Pulmonary artery endothelial cell (primary cell): ENCODE measurements at regions not wholly inside any gene's neighbourhood (a gene's known extent, or its start where the extent isn't known, plus 50 kb on each side); places are given as distances from the start of the nearest gene placed in this dataset.

ENCODE experiments used
- DNase-seq: peaks from one replicate; pipeline ENCODE4 v3.0.0-alpha.2; 2011; ENCODE audit warnings: low read depth, low spot score

- no peak for DNase-seq
Observed at GRCh38 chr22:49072996-49073645, 754.6 kb downstream of the BRD1 start.

GRCh38 chr22:49070501-49070900, 757.2 kb downstream of the BRD1 start:
- DNase-seq = no peak

- DNase-seq = no peak
Observed at GRCh38 chr22:49068861-49069500, 758.7 kb downstream of the BRD1 start.

- no peak for DNase-seq
Observed at GRCh38 chr22:49067504-49067903, 760.2 kb downstream of the BRD1 start.

DNA sequence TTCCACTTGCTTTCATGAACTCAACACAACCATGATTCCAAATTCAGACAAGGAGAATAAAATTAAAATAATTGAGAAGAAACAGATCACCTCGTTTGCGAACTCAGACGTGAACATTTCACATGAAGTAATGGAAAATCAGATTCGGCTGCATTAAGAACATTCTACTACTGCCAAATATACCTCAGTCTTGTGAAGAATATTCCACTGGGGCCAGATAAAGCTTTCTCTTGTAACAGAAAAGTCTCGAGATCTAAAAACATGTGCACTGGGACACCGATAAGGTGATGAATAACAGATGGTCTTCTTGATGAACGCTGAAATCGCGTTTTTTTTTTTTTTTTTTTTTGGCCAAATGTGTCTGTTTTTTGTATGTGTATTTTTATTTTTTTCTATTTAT, 761.1 kb downstream of the BRD1 start:
- DNase-seq = no peak

DNA sequence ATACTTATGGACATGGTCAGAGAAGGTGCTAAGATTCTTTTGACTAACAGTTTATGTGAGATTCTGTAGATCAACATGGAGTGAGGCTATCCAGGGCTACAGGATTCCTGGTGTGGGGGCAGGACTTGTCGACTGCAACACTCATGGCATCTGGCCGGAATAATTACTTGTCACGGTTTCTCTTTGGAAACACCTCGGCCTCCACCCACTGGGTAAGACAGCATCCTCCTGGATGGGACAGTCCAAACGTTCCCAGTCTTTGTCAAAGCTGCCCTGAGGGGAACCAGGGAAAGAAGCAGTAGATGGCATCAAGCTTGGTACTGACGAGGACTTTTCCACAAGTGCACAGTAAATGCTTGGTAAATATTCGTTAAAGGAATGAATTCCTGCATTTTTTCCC, 762.8 kb downstream of the BRD1 start:
- DNase-seq = no peak

- DNase-seq = no peak
Observed at GRCh38 chr22:49063545-49063890, 764.2 kb downstream of the BRD1 start.

DNA sequence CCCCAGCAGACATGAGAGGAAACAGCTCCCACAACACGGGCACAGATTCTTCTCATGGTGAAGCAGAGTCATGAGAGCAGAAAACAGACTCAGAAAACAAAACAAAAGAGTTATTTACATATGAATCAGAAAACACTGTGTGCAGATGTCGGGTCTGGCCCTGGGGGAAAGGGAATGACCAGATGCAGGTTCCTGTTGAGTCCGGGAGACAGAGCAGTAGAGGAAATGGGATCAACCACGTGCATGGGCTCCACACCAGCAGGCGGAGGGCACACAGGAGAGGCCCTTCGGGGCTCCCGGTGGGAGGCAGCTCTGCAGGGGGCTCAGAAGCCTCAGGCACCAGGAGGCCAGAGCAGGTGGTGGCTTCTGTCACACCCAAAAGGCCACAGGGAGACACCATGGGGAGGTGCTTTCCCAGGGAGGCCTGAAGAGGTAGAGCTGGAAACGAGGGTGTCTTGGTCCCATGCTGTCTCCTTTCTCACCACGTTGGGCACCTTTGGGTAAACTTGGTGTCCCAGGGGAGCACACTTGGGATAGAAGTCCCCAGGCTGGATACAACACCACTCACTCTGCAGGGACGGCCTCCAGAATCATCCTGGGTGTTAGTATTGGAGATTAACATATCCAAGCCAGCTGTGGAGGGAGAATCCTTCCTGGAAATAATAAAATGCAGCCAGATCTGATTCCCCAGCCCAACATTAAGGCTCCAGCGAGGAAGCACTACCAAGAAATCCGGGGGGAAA, 764.7 kb downstream of the BRD1 start:
- no peak for DNase-seq

GRCh38 chr22:49062155-49062801, 765.4 kb downstream of the BRD1 start:
- DNase-seq = no peak

DNA sequence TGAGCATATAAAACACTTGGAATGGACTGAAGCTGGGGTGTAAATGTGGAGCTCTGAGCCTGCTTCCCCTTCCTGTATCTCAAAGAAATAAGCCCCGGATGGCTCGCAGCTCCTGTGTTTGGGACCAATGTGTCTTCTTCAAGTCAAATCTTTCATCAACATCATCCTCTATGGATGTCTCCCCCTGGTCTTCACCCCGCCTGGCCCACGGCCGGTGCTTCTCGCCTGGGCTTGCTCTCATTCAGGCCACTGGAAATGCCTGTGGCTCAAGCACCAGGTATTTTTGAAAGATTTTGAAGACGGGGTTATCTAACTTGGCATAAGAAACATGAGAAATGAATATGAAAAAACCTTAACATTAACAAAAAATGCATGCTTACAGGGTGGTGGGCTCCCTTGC, 769.8 kb downstream of the BRD1 start:
- no peak for DNase-seq

DNA sequence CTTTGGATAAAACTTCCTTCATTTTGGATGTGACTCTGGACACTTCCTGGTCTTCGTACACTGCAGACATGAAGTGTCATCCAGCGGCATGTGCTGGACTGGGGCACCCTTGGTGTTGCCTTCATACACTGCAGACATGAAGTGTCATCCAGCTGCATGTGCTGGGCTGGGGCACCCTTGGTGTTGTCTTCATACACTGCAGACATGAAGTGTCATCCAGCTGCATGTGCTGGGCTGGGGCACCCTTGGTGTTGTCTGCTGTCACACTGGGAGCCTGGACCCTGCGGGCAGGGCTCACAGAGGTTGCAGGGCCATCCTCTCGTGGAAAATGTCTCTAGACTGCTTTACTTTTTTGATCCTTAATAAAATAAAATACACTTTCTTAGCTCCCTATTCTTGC, 771.4 kb downstream of the BRD1 start:
- no peak for DNase-seq

DNA sequence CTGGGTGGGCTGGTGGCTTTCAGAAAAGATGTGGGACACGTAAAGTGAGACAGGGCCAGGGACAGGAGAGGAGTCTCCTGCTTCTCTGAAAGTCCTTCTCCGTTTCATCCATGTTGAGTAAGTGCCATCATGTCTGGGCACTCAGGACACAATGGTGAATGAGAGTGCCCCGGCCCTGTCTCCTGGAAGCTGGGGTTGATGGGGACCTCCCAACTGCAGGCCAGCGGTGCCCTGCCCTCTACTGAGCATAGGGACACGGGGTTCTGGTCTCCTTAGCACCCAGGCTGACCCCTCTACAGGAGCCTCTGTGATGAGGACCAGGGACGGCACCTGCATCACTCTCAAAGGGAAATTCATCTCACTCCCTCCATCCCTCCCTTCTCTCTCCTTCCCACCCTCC, 772.3 kb downstream of the BRD1 start:
- DNase-seq = no peak

GRCh38 chr22:49053578-49053977, 774.1 kb downstream of the BRD1 start:
- no peak for DNase-seq

DNA sequence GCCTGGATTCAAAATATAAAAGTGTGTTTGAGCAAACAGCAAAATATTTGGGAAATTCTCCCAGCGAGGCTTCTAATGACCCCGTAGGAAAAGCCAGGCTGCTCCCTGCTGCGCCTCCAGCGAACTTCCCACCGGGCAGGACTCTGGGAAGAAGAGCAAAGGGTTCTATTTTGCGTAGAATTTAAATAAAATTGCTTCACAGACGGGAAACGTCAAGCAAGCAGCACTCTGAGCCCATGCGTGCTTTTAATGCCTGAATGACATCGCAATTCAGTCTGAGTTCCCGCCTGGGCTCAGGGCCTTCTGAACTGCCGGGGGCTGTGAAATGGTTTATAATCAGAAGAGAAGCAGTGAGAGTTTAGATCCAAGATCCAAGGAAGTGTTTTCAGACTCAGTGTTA, 775.1 kb downstream of the BRD1 start:
- no peak for DNase-seq

- no peak for DNase-seq
Observed at GRCh38 chr22:49052023-49052538, 775.6 kb downstream of the BRD1 start.

DNA sequence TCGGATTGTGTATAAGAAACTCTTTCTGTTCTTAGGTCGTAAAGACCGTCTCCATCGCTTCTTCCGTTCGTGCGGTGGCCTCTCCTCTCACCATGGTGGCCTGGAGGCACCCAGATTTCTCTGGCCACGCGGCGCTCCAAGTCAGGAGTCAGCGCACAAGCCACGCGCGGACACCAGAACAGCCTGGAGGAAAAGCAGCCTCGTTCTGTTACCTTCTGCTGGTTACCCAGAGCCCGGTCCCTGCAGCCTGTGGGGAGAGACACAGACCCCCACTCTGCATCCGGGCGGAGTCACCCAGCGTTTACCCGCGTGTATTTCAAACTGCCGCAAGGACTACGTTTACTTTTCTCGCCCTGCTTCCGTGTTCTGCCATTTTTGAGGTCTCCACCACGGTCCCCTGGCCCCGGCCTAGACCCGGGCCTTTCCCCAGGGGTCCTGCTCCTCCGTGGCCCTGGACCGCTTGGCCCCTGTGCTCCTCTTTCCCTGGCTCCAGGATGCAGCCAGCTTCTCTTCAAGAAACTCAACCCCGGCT, 776.1 kb downstream of the BRD1 start:
- DNase-seq = no peak

DNA sequence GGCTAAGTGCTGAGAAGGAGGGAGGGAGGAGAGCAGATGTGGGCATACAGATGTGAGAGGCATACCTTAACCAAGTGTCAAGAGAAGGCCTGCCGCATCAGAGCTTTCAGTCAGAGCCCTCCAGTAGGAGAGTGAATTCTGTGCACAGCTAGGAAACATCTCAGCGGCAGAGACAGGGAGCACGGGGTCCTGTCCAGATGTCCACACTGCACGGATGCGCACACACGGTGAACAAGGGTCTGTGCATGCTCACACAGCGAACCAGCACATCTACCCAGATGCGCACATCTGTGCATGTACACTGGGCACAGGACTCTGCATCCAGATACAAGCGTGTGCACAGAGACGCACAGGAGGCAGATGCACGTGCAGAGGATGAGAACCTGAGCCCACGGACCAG, 778.0 kb downstream of the BRD1 start:
- no peak for DNase-seq

- no peak for DNase-seq
Observed at GRCh38 chr22:49048591-49048990, 779.1 kb downstream of the BRD1 start.

- no peak for DNase-seq
Observed at GRCh38 chr22:49047447-49047846, 780.2 kb downstream of the BRD1 start.

DNA sequence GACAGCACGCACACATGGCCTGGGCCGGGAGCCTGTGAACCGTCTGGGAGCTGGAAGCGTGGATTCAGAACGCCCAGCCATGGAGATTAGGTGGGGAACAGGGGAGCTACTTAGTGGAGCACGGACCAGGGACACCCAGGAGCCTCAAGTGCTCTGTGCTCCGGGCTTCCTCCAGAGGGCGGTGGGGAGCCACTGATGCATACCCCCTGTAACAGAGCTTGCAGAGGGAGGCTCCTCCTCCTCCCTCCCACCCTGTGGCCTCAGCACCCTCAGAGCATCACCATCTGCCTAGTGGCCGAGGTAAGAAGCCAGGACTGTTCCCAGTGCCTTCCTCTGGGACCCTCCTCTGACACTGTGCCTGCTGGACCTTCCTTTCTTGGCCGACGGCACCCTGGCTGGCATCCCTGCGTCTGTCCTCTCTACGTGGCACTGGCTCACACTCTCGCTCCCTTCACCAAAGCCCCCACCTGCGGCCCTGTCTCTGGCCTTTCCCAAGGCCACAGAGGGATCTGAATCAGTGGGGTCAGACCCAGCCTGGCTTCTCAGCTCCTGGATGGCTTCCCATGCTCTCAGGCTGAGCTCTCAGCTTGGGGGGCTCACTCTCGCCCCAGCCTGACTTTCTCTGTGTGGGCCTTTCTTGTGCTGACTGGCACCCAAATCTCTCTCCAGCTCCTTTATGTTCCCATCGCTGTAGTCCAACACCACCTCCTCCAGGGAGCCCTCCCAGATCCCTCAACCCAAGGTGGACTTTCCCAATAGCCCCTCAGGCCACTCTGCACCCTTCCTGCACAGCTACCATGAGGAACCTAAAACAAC, 780.9 kb downstream of the BRD1 start:
- no peak for DNase-seq

DNA sequence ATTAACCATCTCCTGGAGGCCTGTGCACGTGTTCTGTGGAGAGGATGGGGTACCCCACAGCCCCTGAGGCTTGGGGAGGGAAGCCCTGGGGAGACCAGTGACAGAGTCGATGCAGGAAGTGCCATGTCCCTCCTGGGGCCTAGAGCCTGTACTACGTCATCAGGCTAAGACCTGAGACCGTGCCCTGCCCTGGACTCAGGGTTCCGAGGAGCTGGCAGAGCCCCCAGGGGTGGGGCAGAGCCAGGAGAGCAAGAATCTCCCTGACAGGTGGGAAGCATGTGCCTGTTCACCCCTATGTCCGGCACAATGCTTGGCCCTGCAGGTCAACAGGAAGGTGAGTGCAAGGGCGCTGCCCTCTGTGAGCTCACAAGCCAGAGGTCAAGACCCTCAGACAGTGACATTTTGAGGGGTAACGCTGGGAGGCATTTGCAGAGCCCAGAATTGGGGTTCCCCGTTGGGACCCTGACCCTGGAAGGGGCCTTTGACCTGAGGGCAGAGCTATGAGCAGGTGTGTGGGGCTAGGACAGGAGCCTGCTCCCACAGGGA, 781.6 kb downstream of the BRD1 start:
- DNase-seq = no peak
